ENCODE measurements at regions not wholly inside any gene's neighbourhood (a gene's known extent, or its start where the extent isn't known, plus 50 kb on each side); places are given as distances from the start of the nearest gene placed in this dataset.
A peak's percentile ranks its signal among the peaks of the same experiment; 100 is the strongest.
"Not testable (repeated sequence)": the region's sequence is repeated elsewhere in the genome, so short reads cannot be mapped to it uniquely, and the experiment has no call there.

GRCh38 chr3:153973722-153974265 is 147.4 kb upstream of the ARHGEF26 start:
- no peak for DNase-seq (ENCODE audit: low read depth in 2 of 2)

DNA sequence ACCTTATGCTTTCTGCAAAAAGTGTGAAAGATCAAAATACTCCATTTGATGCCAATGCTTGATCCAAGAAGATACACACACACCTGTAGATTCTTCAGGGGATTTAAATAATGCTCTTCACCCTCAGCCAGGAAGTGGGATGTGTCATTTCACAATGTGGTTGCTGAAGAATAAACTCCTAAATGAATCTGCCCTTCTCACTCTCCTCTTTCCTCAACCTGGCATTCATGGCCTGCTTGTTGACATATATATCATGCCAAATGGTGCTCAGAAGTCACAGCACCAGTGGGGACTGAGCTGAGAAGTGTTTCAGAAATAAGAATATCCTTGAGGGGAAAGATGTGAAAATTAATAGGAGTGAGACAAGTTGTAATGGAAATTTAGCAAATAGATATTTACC is 146.6 kb upstream of the ARHGEF26 start:
- DNase-seq (ENCODE audit: low read depth in 2 of 2): no peak

DNA sequence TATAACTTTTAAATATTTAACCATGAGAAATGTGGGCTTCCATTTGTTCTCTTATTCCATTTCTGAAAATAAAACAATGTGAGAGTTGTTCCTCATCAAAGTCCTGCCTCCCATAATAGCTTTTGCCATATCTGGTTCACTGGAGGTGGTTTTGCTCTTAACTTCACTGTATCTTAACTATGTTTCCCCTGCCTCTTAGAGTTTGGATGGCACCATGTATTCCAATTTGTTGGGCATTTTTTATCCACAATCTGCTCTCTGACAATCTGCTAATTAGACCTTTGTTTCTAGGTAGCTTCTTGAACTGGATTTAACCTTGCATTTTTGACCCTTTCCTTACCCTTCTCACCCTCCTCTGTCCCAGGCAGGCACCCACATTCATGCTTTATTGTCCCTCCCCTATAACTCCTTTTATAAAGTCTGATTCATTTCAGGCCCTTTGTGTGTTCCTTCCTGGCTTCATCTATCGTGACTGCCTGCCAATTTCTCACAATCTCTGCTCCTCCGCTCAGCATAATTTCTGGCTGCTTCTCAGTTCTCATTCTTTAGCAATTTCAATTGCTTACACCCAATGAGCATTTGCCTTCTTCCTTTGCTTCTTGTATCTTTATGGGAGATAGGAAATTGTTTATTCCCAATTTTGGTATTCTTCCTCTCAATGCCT is 144.2 kb upstream of the ARHGEF26 start:
- no peak for DNase-seq (ENCODE audit: low read depth in 2 of 2)

GRCh38 chr3:153978006-153978405 is 143.2 kb upstream of the ARHGEF26 start:
- DNase-seq (ENCODE audit: low read depth in 2 of 2): no peak

- DNase-seq (ENCODE audit: low read depth in 2 of 2): no peak
Observed at GRCh38 chr3:153979418-153980251, 141.6 kb upstream of the ARHGEF26 start.

GRCh38 chr3:153980252-153980590 is 141.0 kb upstream of the ARHGEF26 start:
- no peak for DNase-seq (ENCODE audit: low read depth in 2 of 2)

GRCh38 chr3:153997364-153997763 is 123.8 kb upstream of the ARHGEF26 start:
- not testable (repeated sequence) for DNase-seq (ENCODE audit: low read depth in 2 of 2)

- no peak for DNase-seq (ENCODE audit: low read depth in 2 of 2)
Observed at GRCh38 chr3:154003649-154004048, 117.5 kb upstream of the ARHGEF26 start.

DNA sequence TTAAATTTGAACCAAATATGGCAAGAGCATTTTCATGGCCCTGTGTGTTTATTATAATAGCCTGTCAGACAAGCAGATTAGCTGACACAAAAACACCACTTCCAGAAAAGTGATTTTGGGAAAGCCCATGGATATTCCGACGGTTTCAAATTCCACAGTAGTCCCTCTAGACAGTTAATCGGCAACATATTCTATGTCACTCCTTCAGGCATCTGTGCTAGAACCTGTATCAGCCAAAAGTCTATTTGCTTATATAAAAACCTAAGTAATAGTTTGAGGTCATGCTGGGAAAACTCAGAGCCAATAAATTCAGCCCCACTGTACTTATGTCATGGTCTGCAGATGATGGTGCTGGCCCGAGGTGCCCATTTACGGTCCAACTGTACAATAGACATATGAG is 110.2 kb upstream of the ARHGEF26 start:
- no peak for DNase-seq (ENCODE audit: low read depth in 2 of 2)

DNA sequence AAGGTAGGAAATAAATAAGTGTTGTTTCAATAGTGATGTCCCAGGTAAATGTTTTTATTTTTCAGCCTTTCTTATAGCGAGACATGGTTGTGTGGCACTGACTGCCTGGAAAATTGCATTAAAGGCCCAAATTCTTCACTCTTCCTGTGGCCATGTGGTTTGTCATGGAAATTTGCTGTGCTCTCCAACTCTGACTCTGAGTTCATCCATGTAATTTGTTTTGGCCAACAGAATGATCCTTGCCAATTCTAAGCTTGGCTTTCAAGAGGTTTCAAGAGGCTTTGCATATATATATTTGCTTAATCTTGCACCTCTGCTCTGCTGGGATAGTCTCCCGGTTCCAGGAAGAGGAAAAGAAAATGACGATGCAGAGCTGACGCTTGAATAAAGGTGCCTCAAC is 107.5 kb upstream of the ARHGEF26 start:
- DNase-seq (ENCODE audit: low read depth in 2 of 2): no peak

DNA sequence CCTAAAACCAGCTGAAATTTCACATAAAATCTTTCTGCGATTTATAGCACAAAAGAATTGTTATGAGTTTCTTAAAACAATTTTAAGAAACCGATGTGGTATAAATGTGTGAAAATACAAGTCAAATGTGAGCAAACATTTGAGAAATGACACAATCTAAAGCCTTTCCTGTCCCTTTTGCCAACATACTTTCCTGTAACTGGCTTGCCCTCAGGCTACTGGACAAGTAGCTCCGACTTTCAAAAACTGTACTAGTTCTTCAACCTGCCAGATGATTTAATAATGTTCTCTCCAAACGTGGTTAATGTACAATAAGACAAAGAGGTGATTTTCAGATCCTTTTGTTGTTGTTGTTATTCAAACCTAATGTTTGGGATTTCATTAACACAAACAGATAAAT is 105.9 kb upstream of the ARHGEF26 start:
- no peak for DNase-seq (ENCODE audit: low read depth in 2 of 2)

DNA sequence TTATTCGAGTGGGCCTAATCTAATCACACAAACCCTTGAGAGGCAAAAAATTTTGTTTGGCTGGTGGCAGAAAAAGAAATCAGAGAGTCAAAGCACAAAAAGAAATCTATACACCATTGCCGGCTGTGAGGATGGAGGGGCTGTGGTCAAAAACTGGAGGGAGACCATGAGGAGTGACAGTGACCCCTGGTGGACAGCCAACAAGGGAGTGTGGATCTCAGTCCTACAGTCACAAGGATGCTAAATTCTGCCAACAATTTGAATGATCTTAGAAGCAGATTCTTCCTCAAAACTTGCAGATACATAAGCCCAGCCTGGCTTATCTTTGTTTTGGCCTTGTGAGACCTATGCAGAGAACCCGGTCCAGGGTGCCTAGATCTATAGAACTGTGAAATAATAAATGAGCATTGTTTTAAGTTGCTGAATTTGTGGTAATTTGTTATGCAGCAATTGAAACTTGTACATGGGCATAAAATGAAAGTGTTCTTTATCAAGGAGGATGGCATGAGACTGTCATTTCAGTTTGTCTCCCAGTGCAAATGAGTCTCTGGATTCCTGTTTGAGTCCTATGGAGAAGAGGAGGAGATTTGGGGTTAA is 103.0 kb upstream of the ARHGEF26 start:
- DNase-seq (ENCODE audit: low read depth in 2 of 2): peak in 1 of 2 donors; percentile 17

DNA sequence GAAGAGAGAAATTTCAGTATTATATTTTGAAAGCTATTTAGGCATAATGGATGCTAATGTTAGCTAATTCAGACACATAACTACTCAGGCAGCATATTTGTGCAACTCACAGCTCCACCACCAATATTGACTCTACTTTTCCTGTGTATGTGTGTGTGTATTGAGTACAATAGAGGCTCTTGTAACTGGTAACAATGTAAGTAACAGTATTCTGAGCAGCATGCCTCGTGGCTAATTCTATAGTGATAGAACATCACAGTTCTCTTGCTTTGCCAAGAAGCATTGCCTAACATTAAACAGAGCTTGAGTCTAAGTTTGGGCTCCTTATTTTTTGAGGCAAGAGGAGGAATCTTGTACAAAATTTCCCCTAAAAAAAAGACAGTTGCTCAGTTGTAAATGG is 98.6 kb upstream of the ARHGEF26 start:
- DNase-seq (ENCODE audit: low read depth in 2 of 2): no peak

GRCh38 chr3:154023148-154023547 is 98.0 kb upstream of the ARHGEF26 start:
- DNase-seq (ENCODE audit: low read depth in 2 of 2): no peak

DNA sequence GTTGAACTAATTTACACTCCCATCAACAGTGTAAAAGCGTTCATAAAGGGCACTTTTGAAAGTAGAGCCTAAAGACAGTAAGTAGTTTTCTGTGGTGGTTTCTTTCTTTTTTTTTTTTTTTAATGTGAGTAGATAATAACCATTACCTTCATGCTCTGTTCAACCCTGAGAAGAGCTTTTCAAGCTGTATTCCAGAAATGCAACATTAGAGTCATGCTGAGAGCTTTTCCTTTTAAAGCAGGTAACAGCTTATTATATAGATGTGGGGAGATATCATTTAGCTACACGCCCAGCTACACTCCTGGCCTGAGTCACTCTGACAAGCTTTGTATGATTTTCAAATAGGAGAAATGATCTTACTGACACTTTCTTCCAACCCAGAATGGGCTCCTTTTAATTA is 96.2 kb upstream of the ARHGEF26 start:
- no peak for DNase-seq (ENCODE audit: low read depth in 2 of 2)

GRCh38 chr3:154029926-154030325 is 91.3 kb upstream of the ARHGEF26 start:
- DNase-seq (ENCODE audit: low read depth in 2 of 2): no peak

DNA sequence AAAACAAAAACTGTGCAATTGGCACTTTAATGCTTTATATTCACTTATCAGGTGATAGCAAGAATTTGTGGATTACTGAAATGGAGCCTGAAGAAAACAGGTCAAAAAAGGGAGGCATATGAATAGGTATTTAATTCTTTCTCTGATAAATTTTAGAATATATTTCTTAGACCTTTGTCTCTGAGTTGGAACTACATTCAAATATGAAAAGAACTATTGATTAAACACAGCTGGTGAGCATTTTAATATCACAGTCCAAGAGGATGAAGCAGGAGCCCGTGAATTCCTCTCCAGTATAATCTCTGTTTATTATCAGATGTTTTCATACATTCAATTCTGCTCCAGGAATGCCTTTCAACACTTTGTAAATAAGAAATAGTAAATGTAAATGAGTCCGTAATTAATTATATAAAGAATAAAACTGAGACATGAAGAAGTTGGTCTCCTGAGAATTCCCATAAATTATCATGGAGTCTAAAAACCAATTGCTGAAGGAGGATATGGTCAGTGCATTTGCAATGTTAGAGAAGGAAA is 86.3 kb upstream of the ARHGEF26 start:
- no peak for DNase-seq (ENCODE audit: low read depth in 2 of 2)

- no peak for DNase-seq (ENCODE audit: low read depth in 2 of 2)
Observed at GRCh38 chr3:154040283-154040682, 80.9 kb upstream of the ARHGEF26 start.

- DNase-seq (ENCODE audit: low read depth in 2 of 2): no peak
Observed at GRCh38 chr3:154044671-154045070, 76.5 kb upstream of the ARHGEF26 start.

- DNase-seq (ENCODE audit: low read depth in 2 of 2): no peak
Observed at GRCh38 chr3:154050216-154050615, 71.0 kb upstream of the ARHGEF26 start.

DNA sequence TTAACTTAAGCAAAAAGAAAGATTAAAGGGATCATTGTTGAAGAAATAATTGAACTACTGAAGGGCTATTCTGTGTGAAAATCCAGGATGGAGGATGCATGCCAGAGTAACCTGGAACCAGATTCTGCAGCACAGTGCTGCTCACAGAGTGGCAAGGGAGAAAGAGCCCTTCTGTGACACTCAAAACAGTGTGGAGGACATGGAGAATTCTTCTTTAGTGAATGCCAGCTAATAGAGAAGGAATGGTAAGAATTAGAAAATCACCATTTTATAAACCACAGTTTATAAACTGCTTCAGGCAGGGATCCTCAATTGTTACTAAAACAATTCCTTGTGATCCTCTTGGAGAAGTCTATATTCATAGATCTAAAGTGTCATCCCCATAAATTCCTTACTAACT is 70.4 kb upstream of the ARHGEF26 start:
- DNase-seq (ENCODE audit: low read depth in 2 of 2): no peak

- DNase-seq (ENCODE audit: low read depth in 2 of 2): no peak
Observed at GRCh38 chr3:154059833-154060232, 61.4 kb upstream of the ARHGEF26 start.

Measured in stimulated activated CD8-positive, alpha-beta memory T cell treated with anti-CD3 and anti-CD28 coated beads, Interleukin-2, amount 100 ng/mL, for 48 hours (primary cell).